HFFc6 (cell line): ENCODE measurements at regions not wholly inside any gene's neighbourhood (a gene's known extent, or its start where the extent isn't known, plus 50 kb on each side); places are given as distances from the start of the nearest gene placed in this dataset.

Source experiments
- DNase-seq: peaks from one replicate; pipeline ENCODE4 v3.0.0-alpha.2; 2018
- H3K27ac Mint-ChIP-seq: 2 replicates; pipeline ENCODE4 v1.8.0; 2020; ENCODE audit warnings: mild to moderate bottlenecking, mixed read lengths
- H3K27me3 Mint-ChIP-seq: 2 replicates; pipeline ENCODE4 v1.8.0; 2021; ENCODE audit warnings: mild to moderate bottlenecking, moderate library complexity, mixed read lengths; ENCODE audit not compliant: insufficient read depth
- H3K36me3 Mint-ChIP-seq: 2 replicates; pipeline ENCODE4 v1.8.0; 2021; ENCODE audit warnings: low read depth, mixed read lengths
- H3K4me1 Mint-ChIP-seq: 2 replicates; pipeline ENCODE4 v1.8.0; 2020; ENCODE audit warnings: low read depth, mixed read lengths
- H3K4me3 Mint-ChIP-seq: 2 replicates; pipeline ENCODE4 v1.8.0; 2020; ENCODE audit warnings: mild to moderate bottlenecking, moderate library complexity, mixed read lengths
- H3K9me3 Mint-ChIP-seq: 2 replicates; pipeline ENCODE4 v1.8.0; 2020; ENCODE audit warnings: mild to moderate bottlenecking, mixed read lengths
- CTCF ChIP-seq: fragments of 200-600 bp; sonication (generic); IDR thresholded peaks from 2 replicates; pipeline ENCODE4 v1.5.0; 2021; ENCODE audit warnings: antibody characterized with exemption, mild to moderate bottlenecking

DNA sequence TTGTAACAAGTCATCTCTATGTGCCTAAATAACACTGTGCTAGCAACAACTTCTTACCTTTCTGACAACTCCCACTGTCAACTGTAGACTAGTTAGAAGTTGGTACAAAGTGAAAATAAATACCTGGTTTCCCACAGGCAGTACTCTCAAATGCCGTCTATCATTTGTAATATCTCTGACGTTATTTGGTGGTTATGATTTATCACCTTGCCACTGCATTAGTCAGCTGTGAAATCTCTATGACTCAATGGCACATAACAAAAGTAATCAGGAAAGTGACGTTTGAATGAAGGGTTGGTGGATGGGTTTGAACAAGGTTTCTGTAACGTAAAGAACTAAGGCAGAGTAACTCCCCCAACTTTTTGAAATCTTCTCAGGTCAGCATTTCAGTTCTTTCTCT, 592.3 kb downstream of the MAT2B start:
- Mint-ChIP-seq H3K9me3 (no peaks in the 10 kb centered on the region), H3K4me1 (no peaks in the 10 kb centered on the region), H3K27me3 (no peaks in the 10 kb centered on the region), H3K27ac (no peak overlapping the region), H3K4me3 (no peak overlapping the region), H3K36me3 (no peaks in the 10 kb centered on the region)
- no peak for DNase-seq
- TF ChIP-seq CTCF, result no peak

DNA sequence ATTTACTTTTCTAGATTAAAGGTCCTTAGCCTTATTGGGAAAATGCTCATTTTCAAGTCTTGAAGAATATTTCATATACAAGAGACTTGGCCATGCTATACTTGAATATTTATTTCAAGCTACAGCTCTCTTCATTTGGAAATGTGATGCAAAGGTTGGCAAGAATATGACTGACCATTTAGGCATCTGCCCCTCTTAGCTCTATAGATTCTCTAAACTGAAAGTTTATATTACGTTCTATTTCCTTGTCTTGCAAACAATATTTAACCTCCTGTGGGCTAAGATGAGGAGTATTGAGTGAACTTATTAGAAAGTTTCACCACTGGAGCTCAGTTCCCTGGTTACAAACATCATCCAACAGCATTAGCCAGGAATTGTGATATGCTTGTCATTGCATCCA, 593.1 kb downstream of the MAT2B start:
- Mint-ChIP-seq H3K27me3 (no peaks in the 10 kb centered on the region), H3K36me3 (no peaks in the 10 kb centered on the region), H3K4me3 (no peak overlapping the region), H3K27ac (no peak overlapping the region), H3K4me1 (no peaks in the 10 kb centered on the region), H3K9me3 (no peaks in the 10 kb centered on the region; the same call in 1 of the 2 replicates)
- no peak for DNase-seq
- no peak for TF ChIP-seq CTCF

DNA sequence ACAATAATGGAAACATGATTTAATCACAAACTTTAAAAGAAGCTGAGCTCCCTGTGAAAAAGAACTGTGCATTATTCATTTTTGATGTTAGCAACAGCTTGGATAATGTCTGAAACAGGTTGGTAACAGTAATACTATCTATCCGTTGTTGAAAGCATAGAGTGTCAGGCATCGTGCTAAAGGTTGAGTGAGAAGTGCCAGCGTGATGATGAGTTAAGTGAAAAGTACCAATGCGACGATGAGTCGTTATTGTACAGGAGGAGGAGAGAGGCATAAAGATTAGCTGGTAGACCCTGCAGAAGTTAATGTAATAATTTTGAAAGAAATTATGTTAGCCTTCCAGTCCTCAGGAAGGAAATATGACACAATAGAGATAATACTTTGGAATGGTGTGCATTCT, 593.6 kb downstream of the MAT2B start:
- no peaks in the 10 kb centered on the region; the same call in 1 of the 2 replicates for H3K9me3 Mint-ChIP-seq
- H3K4me1 Mint-ChIP-seq, result no peaks in the 10 kb centered on the region
- H3K27me3 Mint-ChIP-seq, result no peaks in the 10 kb centered on the region
- no peaks in the 10 kb centered on the region for H3K36me3 Mint-ChIP-seq
- H3K4me3 Mint-ChIP-seq, result no peak overlapping the region
- TF ChIP-seq CTCF, result no peak
- no peak overlapping the region for H3K27ac Mint-ChIP-seq
- no peak for DNase-seq

GRCh38 chr5:164115420-164115819, 610.0 kb downstream of the MAT2B start:
- Mint-ChIP-seq H3K9me3 (no peaks in the 10 kb centered on the region; the same call in 1 of the 2 replicates), H3K27ac (no peak overlapping the region), H3K4me1 (peaks cover 9% of the 10 kb centered on the region), H3K27me3 (peaks cover 5% of the 10 kb centered on the region; the same call in 1 of the 2 replicates), H3K4me3 (no peak overlapping the region), H3K36me3 (no peaks in the 10 kb centered on the region)
- no peak for TF ChIP-seq CTCF
- DNase-seq, result no peak

DNA sequence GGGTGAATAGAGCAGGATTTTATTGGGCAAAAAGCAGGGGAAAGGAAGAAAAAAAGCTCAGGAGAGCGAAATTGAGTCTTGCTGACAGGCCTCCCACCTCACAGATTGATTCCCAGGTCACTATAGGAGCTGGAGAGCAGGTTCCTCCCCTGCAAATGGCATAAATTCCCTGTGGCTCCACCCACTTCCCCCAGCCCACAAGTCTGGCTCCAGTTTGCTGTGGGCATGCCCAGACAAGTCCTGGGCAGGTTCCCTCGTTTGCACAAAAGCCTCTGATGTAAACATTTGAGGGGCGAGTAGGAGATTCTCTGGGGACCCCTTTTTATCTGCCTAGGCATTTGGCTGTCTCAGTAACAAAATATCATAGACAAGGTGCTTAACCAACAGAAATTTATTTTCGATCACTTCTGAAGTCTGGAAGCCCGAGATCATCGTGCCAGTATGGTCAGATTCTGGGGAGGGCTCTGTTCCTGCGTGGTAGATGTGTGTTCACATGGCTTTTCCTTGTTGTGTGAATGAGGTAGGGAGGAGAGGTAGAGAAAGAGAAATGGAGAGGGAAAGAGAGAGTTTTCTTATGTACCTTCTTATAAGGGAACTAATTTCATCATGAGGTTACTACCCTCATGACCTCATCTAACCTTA, 614.5 kb downstream of the MAT2B start:
- Mint-ChIP-seq H3K27ac (peak overlapping the region; percentile 89), H3K4me3 (peak overlapping the region; percentile 34), H3K4me1 (peaks cover 9% of the 10 kb centered on the region), H3K27me3 (peaks cover 5% of the 10 kb centered on the region; the same call in 1 of the 2 replicates), H3K9me3 (no peaks in the 10 kb centered on the region; the same call in 1 of the 2 replicates), H3K36me3 (no peaks in the 10 kb centered on the region)
- TF ChIP-seq CTCF, result no peak
- peak; percentile 4 for DNase-seq
